Loucy (cell line): ENCODE measurements at regions not wholly inside any gene's neighbourhood (a gene's known extent, or its start where the extent isn't known, plus 50 kb on each side); places are given as distances from the start of the nearest gene placed in this dataset.

Source experiments
- EZH2phosphoT487 ChIP-seq: fragments of 200-600 bp; IDR thresholded peaks from 2 replicates; pipeline ENCODE4 v1.6.1; 2018; ENCODE audit warnings: antibody characterized with exemption, mild to moderate bottlenecking, moderate library complexity, borderline replicate concordance
- TF ChIP-seq, protein P1 (sequence below): fragments of 200-600 bp; sonication (generic); conservative IDR thresholded peaks from 2 replicates; pipeline ENCODE4 v1.5.1; 2014; ENCODE audit warnings: mild to moderate bottlenecking, antibody characterized with exemption, low read length

DNA sequence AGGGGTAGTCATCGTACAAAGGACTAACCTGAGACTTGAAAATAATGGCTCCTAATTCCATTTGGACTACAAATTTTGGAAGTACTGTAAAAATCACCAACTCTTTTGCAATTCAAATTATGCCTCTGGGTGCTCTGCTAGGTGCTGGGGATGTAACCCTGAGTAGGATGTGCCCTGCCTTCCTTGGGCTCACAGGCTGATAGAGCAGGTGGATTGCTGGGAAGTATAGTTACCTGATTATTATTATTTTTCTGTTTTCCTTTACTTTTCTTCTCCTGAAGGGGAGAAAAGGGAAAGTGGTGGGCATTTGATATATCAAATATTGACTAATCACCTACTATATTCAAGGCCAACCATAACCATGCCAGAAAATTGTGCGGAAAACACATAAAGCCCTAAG lies 119.3 kb upstream of the RIOK3 start:
- TF ChIP-seq, protein P1, sequence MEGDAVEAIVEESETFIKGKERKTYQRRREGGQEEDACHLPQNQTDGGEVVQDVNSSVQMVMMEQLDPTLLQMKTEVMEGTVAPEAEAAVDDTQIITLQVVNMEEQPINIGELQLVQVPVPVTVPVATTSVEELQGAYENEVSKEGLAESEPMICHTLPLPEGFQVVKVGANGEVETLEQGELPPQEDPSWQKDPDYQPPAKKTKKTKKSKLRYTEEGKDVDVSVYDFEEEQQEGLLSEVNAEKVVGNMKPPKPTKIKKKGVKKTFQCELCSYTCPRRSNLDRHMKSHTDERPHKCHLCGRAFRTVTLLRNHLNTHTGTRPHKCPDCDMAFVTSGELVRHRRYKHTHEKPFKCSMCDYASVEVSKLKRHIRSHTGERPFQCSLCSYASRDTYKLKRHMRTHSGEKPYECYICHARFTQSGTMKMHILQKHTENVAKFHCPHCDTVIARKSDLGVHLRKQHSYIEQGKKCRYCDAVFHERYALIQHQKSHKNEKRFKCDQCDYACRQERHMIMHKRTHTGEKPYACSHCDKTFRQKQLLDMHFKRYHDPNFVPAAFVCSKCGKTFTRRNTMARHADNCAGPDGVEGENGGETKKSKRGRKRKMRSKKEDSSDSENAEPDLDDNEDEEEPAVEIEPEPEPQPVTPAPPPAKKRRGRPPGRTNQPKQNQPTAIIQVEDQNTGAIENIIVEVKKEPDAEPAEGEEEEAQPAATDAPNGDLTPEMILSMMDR: no peak
- TF ChIP-seq EZH2phosphoT487: no peak
